ENCODE measurements at regions not wholly inside any gene's neighbourhood (a gene's known extent, or its start where the extent isn't known, plus 50 kb on each side); places are given as distances from the start of the nearest gene placed in this dataset.

GRCh38 chr2:198697794-198698193 lies 759.9 kb downstream of the SATB2 start:
- DNase-seq: no peak

- DNase-seq: no peak
Measured at GRCh38 chr2:198697218-198697617, 760.5 kb downstream of the SATB2 start.

- DNase-seq: no peak
Measured at GRCh38 chr2:198695879-198696278, 761.9 kb downstream of the SATB2 start.

GRCh38 chr2:198692907-198693510 lies 764.7 kb downstream of the SATB2 start:
- no peak for DNase-seq

- no peak for DNase-seq
Measured at GRCh38 chr2:198691236-198691635, 766.5 kb downstream of the SATB2 start.

GRCh38 chr2:198664321-198664720 lies 793.4 kb downstream of the SATB2 start:
- no peak for DNase-seq

GRCh38 chr2:198662905-198663304 lies 794.8 kb downstream of the SATB2 start:
- no peak for DNase-seq

- no peak for DNase-seq
Measured at GRCh38 chr2:198660501-198660900, 797.2 kb downstream of the SATB2 start.

- no peak for DNase-seq
Measured at GRCh38 chr2:198659096-198659870, 798.5 kb downstream of the SATB2 start.

- no peak for DNase-seq
Measured at GRCh38 chr2:198657512-198658121, 800.1 kb downstream of the SATB2 start.

- no peak for DNase-seq
Measured at GRCh38 chr2:198656869-198657268, 800.9 kb downstream of the SATB2 start.

- DNase-seq: no peak
Measured at GRCh38 chr2:198654646-198655045, 803.1 kb downstream of the SATB2 start.

GRCh38 chr2:198653311-198653710 lies 804.4 kb downstream of the SATB2 start:
- DNase-seq: no peak

GRCh38 chr2:198652461-198652860 lies 805.3 kb downstream of the SATB2 start:
- DNase-seq: no peak

- DNase-seq: no peak
Measured at GRCh38 chr2:198645816-198646215, 811.9 kb downstream of the SATB2 start.

GRCh38 chr2:198641161-198641560 lies 816.6 kb downstream of the SATB2 start:
- DNase-seq: no peak

- no peak for DNase-seq
Measured at GRCh38 chr2:198640463-198640862, 817.3 kb downstream of the SATB2 start.

- DNase-seq: no peak
Measured at GRCh38 chr2:198639580-198639979, 818.2 kb downstream of the SATB2 start.

- DNase-seq: no peak
Measured at GRCh38 chr2:198638577-198638976, 819.2 kb downstream of the SATB2 start.

GRCh38 chr2:198630384-198630783 lies 826.0 kb downstream of the PLCL1 start:
- DNase-seq: no peak

GRCh38 chr2:198628596-198628995 lies 824.2 kb downstream of the PLCL1 start:
- no peak for DNase-seq

- no peak for DNase-seq
Measured at GRCh38 chr2:198622986-198623730, 818.8 kb downstream of the PLCL1 start.

GRCh38 chr2:198615972-198616371 lies 811.6 kb downstream of the PLCL1 start:
- DNase-seq: no peak

- DNase-seq: no peak
Measured at GRCh38 chr2:198611201-198611600, 806.8 kb downstream of the PLCL1 start.

All from activated CD4-positive, alpha-beta T cell treated with anti-CD3 and anti-CD28 coated beads for 48 hours (primary cell).